ENCODE measurements at regions not wholly inside any gene's neighbourhood (a gene's known extent, or its start where the extent isn't known, plus 50 kb on each side); places are given as distances from the start of the nearest gene placed in this dataset.

GRCh38 chr9:82546136-82546535 lies 516.8 kb downstream of the RASEF start:
- DNase-seq = no peak
- Histone ChIP-seq H3K4me1 (no peaks in the 10 kb centered on the region), H3K36me3 (no peaks in the 10 kb centered on the region), H3K4me3 (no peak overlapping the region), H3K27me3 (no peaks in the 10 kb centered on the region), H3K27ac (no peak overlapping the region), H3K9me3 (no peaks in the 10 kb centered on the region)
- TF ChIP-seq CTCF (IDR thresholded peaks at IDR 0.05) = no peak
- no peak for ATAC-seq
- intact Hi-C loops (cut with DNase I) = no loop called here

GRCh38 chr9:82547995-82548394 lies 514.9 kb downstream of the RASEF start:
- DNase-seq = no peak
- intact Hi-C loops (cut with DNase I) = no loop called here
- no peak for TF ChIP-seq CTCF (IDR thresholded peaks at IDR 0.05)
- Histone ChIP-seq H3K4me3 (no peak overlapping the region), H3K4me1 (peaks cover 0 to 16% (median under 1%) of the 10 kb centered on the region in 9 donors), H3K27ac (no peak overlapping the region), H3K27me3 (no peaks in the 10 kb centered on the region), H3K36me3 (no peaks in the 10 kb centered on the region), H3K9me3 (no peaks in the 10 kb centered on the region)
- WGBS, 2 donors = 97 to 100% methylated on average over 1 of the region's 1 CpG
- ATAC-seq = no peak

GRCh38 chr9:82549174-82549821 lies 513.6 kb downstream of the RASEF start:
- no peaks in the 10 kb centered on the region for H3K27me3 ChIP-seq
- H3K27ac ChIP-seq = no peak overlapping the region
- H3K9me3 ChIP-seq = no peaks in the 10 kb centered on the region
- peaks cover 0 to 27% (median 7%) of the 10 kb centered on the region in 9 donors for H3K4me1 ChIP-seq
- no peaks in the 10 kb centered on the region for H3K36me3 ChIP-seq
- H3K4me3 ChIP-seq = no peak overlapping the region
- intact Hi-C loops (cut with DNase I) = no loop called here
- ATAC-seq = no peak
- no peak for TF ChIP-seq CTCF (IDR thresholded peaks at IDR 0.05)
- DNase-seq = no peak
- WGBS, 2 donors = 71 to 80% methylated on average over 3 of the region's 3 CpGs

GRCh38 chr9:82552784-82553183 lies 510.2 kb downstream of the RASEF start:
- no peak overlapping the region for H3K4me3 ChIP-seq
- 72 to 77% methylated on average over 2 of the region's 2 CpGs for WGBS, 2 donors
- no peak overlapping the region for H3K27ac ChIP-seq
- intact Hi-C loops (cut with DNase I) = no loop called here
- H3K27me3 ChIP-seq = no peaks in the 10 kb centered on the region
- no peak for ATAC-seq
- DNase-seq = no peak
- peaks cover 0 to 49% (median 21%) of the 10 kb centered on the region in 9 donors for H3K4me1 ChIP-seq
- H3K36me3 ChIP-seq = no peaks in the 10 kb centered on the region
- H3K9me3 ChIP-seq = no peaks in the 10 kb centered on the region
- TF ChIP-seq CTCF (IDR thresholded peaks at IDR 0.05) = no peak

Measured in heart right ventricle (tissue), 16 donors.